NCI-H2227 (cell line): ENCODE measurements at regions not wholly inside any gene's neighbourhood (a gene's known extent, or its start where the extent isn't known, plus 50 kb on each side); places are given as distances from the start of the nearest gene placed in this dataset.
"Not testable (repeated sequence)": the region's sequence is repeated elsewhere in the genome, so short reads cannot be mapped to it uniquely, and the experiment has no call there.

ENCODE experiments used
- DNase-seq: peaks from one replicate; lab custom pipeline; 2025; ENCODE audit not compliant: unreplicated experiment; lab: John Stamatoyannopoulos, UW

- DNase-seq, result no peak
Observed at GRCh38 chr3:67145738-67146137, 147.6 kb downstream of the KBTBD8 start.

- DNase-seq, result no peak
Observed at GRCh38 chr3:67154429-67154828, 156.3 kb downstream of the KBTBD8 start.

- DNase-seq, result no peak
Observed at GRCh38 chr3:67167481-67167880, 169.4 kb downstream of the KBTBD8 start.

- DNase-seq, result no peak
Observed at GRCh38 chr3:67171841-67172240, 173.7 kb downstream of the KBTBD8 start.

- not testable (repeated sequence) for DNase-seq
Observed at GRCh38 chr3:67173130-67173529, 175.0 kb downstream of the KBTBD8 start.

- DNase-seq, result no peak
Observed at GRCh38 chr3:67176396-67176795, 178.3 kb downstream of the KBTBD8 start.

- no peak for DNase-seq
Observed at GRCh38 chr3:67192466-67192865, 194.4 kb downstream of the KBTBD8 start.

GRCh38 chr3:67196677-67197076, 198.6 kb downstream of the KBTBD8 start:
- peak; percentile 54 for DNase-seq

- DNase-seq, result no peak
Observed at GRCh38 chr3:67198374-67198773, 200.3 kb downstream of the KBTBD8 start.

GRCh38 chr3:67200618-67201017, 202.5 kb downstream of the KBTBD8 start:
- DNase-seq, result no peak

GRCh38 chr3:67201026-67201425, 202.9 kb downstream of the KBTBD8 start:
- no peak for DNase-seq

GRCh38 chr3:67202053-67202452, 203.9 kb downstream of the KBTBD8 start:
- no peak for DNase-seq

GRCh38 chr3:67204951-67205350, 206.8 kb downstream of the KBTBD8 start:
- no peak for DNase-seq

- no peak for DNase-seq
Observed at GRCh38 chr3:67215690-67216089, 217.6 kb downstream of the KBTBD8 start.

- DNase-seq, result no peak
Observed at GRCh38 chr3:67227030-67227429, 228.9 kb downstream of the KBTBD8 start.

GRCh38 chr3:67228136-67228535, 230.0 kb downstream of the KBTBD8 start:
- DNase-seq, result no peak

- no peak for DNase-seq
Observed at GRCh38 chr3:67232642-67233041, 234.5 kb downstream of the KBTBD8 start.

- DNase-seq, result no peak
Observed at GRCh38 chr3:67239353-67239752, 241.2 kb downstream of the KBTBD8 start.

- no peak for DNase-seq
Observed at GRCh38 chr3:67241084-67241483, 243.0 kb downstream of the KBTBD8 start.

GRCh38 chr3:67244130-67244529, 246.0 kb downstream of the KBTBD8 start:
- DNase-seq, result no peak

GRCh38 chr3:67245545-67245944, 247.4 kb downstream of the KBTBD8 start:
- DNase-seq, result no peak

- no peak for DNase-seq
Observed at GRCh38 chr3:67248726-67249125, 250.6 kb downstream of the KBTBD8 start.

- not testable (repeated sequence) for DNase-seq
Observed at GRCh38 chr3:67252906-67253305, 254.8 kb downstream of the KBTBD8 start.
